GM12892 (cell line): ENCODE measurements at regions not wholly inside any gene's neighbourhood (a gene's known extent, or its start where the extent isn't known, plus 50 kb on each side); places are given as distances from the start of the nearest gene placed in this dataset.
"Not testable (repeated sequence)": the region's sequence is repeated elsewhere in the genome, so short reads cannot be mapped to it uniquely, and the experiment has no call there.

Source experiments
- DNase-seq: peaks from one replicate; pipeline ENCODE4 v3.0.0; 2011; ENCODE audit not compliant: insufficient read length
- FAIRE-seq: peaks from 2 replicates; lab custom pipeline; 2011; peaks lifted over from hg19 to GRCh38; lab: Jason Lieb, UNC
- POLR2A ChIP-seq: IDR thresholded peaks from 2 replicates; pipeline ENCODE4 v1.6.1; 2011; ENCODE audit warnings: low read depth, low read length, control low read depth
- POLR2AphosphoS5 ChIP-seq: IDR thresholded peaks from 2 replicates; pipeline ENCODE4 v1.6.1; 2011; ENCODE audit warnings: low read depth, low read length, control low read depth
- TAF1 ChIP-seq: IDR thresholded peaks from 2 replicates; pipeline ENCODE4 v1.6.1; 2011; ENCODE audit warnings: low read depth, mild to moderate bottlenecking, control low read depth, low read length, borderline replicate concordance

- no peak for FAIRE-seq
- TF ChIP-seq POLR2AphosphoS5, result no peak
- DNase-seq, result no peak
Measured at GRCh38 chr7:68787566-68787965, 810.7 kb upstream of the AUTS2 start.

- not testable (repeated sequence) for FAIRE-seq, DNase-seq
Measured at GRCh38 chr7:68788529-68788928, 809.7 kb upstream of the AUTS2 start.

GRCh38 chr7:68789597-68789996 is 808.7 kb upstream of the AUTS2 start:
- no peak for TF ChIP-seq TAF1
- no peak for TF ChIP-seq POLR2AphosphoS5
- no peak for TF ChIP-seq POLR2A
- FAIRE-seq (no peak), DNase-seq (no peak)

- TF ChIP-seq POLR2A (no peak), TAF1 (no peak), POLR2AphosphoS5 (no peak)
- DNase-seq (no peak), FAIRE-seq (no peak)
Measured at GRCh38 chr7:68792351-68792750, 805.9 kb upstream of the AUTS2 start.

- TF ChIP-seq POLR2AphosphoS5, result no peak
- no peak for TF ChIP-seq TAF1
- no peak for TF ChIP-seq POLR2A
- FAIRE-seq (no peak), DNase-seq (no peak)
Measured at GRCh38 chr7:68793513-68793912, 804.8 kb upstream of the AUTS2 start.

GRCh38 chr7:68800316-68800715 is 798.0 kb upstream of the AUTS2 start:
- no peak for DNase-seq
- TF ChIP-seq POLR2A (no peak), TAF1 (no peak), POLR2AphosphoS5 (no peak)
- no peak for FAIRE-seq

- no peak for DNase-seq
- no peak for FAIRE-seq
- TF ChIP-seq POLR2AphosphoS5, result no peak
- no peak for TF ChIP-seq POLR2A
- no peak for TF ChIP-seq TAF1
Measured at GRCh38 chr7:68805159-68805558, 793.1 kb upstream of the AUTS2 start.

- TF ChIP-seq POLR2A, result no peak
- TF ChIP-seq POLR2AphosphoS5, result no peak
- no peak for TF ChIP-seq TAF1
- FAIRE-seq (no peak), DNase-seq (no peak)
Measured at GRCh38 chr7:68807666-68808065, 790.6 kb upstream of the AUTS2 start.

- no peak for FAIRE-seq
- no peak for DNase-seq
- TF ChIP-seq POLR2AphosphoS5 (no peak), POLR2A (no peak), TAF1 (no peak)
Measured at GRCh38 chr7:68813551-68814080, 784.7 kb upstream of the AUTS2 start.

GRCh38 chr7:68816491-68816890 is 781.8 kb upstream of the AUTS2 start:
- FAIRE-seq (no peak), DNase-seq (no peak)
- TF ChIP-seq POLR2AphosphoS5 (no peak), TAF1 (no peak), POLR2A (no peak)

GRCh38 chr7:68820321-68820720 is 778.0 kb upstream of the AUTS2 start:
- FAIRE-seq (no peak), DNase-seq (no peak)
- no peak for TF ChIP-seq POLR2AphosphoS5
- no peak for TF ChIP-seq TAF1
- no peak for TF ChIP-seq POLR2A

GRCh38 chr7:68821846-68822245 is 776.4 kb upstream of the AUTS2 start:
- no peak for TF ChIP-seq TAF1
- TF ChIP-seq POLR2AphosphoS5, result no peak
- TF ChIP-seq POLR2A, result no peak
- FAIRE-seq (no peak), DNase-seq (no peak)
